Thyroid gland (tissue), 4 donors: ENCODE measurements at regions not wholly inside any gene's neighbourhood (a gene's known extent, or its start where the extent isn't known, plus 50 kb on each side); places are given as distances from the start of the nearest gene placed in this dataset.

Experiments
- DNase-seq, 2 donors: peaks; one replicate each; pipeline ENCODE4 v3.0.0-alpha.2; 2019
- H3K27ac ChIP-seq, 3 donors: fragments of 200-600 bp; sonication (generic); 1 replicate in 2 of 3; 2 replicates in 1 of 3; pipeline ENCODE4 v1.5.1; 2016 to 2019; ENCODE audit warnings: mild to moderate bottlenecking in 1 of 3, moderate library complexity in 1 of 3
- H3K27me3 ChIP-seq: fragments of 200-600 bp; sonication (generic); one replicate; pipeline ENCODE4 v1.5.1; 2019
- H3K36me3 ChIP-seq, 2 donors: fragments of 200-600 bp; sonication (generic); one replicate each; pipeline ENCODE4 v1.5.1; 2016 to 2019
- H3K4me1 ChIP-seq, 2 donors: fragments of 200-600 bp; sonication (generic); one replicate each; pipeline ENCODE4 v1.5.1; 2017 to 2019
- H3K4me3 ChIP-seq, 3 donors: fragments of 200-600 bp; sonication (generic); replicated peaks in 1 of 3; 1 replicate in 2 of 3; 2 replicates in 1 of 3; pipeline ENCODE4 v1.5.1; 2016; ENCODE audit warnings: mild to moderate bottlenecking in 1 of 3
- H3K9me3 ChIP-seq: fragments of 200-600 bp; sonication (generic); one replicate; pipeline ENCODE4 v1.5.1; 2017
- POLR2A ChIP-seq, 2 donors: fragments of 450-650 bp; IDR thresholded peaks; one replicate each; pipeline ENCODE4 v1.6.1; 2017; ENCODE audit warnings: antibody characterized with exemption in 2 of 2, mild to moderate bottlenecking in 2 of 2, moderate library complexity in 1 of 2
- WGBS, 2 donors: methylation state at CpG; one replicate each; pipeline ENCODE4 v1.1.5; 2017; 5-methylcytosine and 5-hydroxymethylcytosine counted together
- intact Hi-C: fragments of 100-400 bp; cut with DNase I; formaldehyde crosslinking; loops from one replicate; pipeline ENCODE4 v1.15.1; 2023
- TF ChIP-seq, protein P1 (sequence below), 6 experiments: fragments of 200-600 bp in 3 of 6; fragments of 450-650 bp in 3 of 6; sonication (generic) in 3 of 6; IDR thresholded peaks; one replicate each; pipeline ENCODE4 v1.5.1; 2016 to 2019; ENCODE audit warnings: antibody characterized with exemption in 6 of 6, mild to moderate bottlenecking in 2 of 6, inconsistent platforms in 1 of 6, moderate library complexity in 1 of 6

DNA sequence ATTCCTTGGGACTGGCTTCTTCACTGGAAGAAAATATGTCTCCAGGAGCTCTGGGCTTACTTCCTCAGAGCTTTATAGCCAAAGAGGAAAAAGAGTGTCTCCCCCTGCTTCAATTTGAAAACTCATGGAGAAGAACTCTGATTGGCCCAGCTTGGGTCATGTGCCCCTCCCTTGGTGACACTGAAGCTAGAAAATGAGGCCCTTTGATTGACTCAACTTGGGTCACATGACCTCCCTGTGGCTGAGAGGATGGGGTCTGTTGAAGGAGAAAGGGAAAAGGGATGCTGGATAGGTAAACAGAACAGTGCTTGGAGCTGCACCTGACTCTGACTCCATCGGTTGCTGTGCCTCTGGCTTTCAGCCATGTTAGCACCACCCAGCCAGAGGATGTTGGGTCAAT lies 70.6 kb upstream of the KSR1 start:
- intact Hi-C loops = no loop called here
- 89 to 90% methylated on average over 1 of the region's 1 CpG for WGBS, 2 donors
- Histone ChIP-seq H3K4me1 (peaks cover 10 to 19% of the 10 kb centered on the region in 2 donors), H3K4me3 (no peak overlapping the region), H3K27ac (no peak overlapping the region), H3K9me3 (no peaks in the 10 kb centered on the region), H3K27me3 (no peaks in the 10 kb centered on the region), H3K36me3 (no peaks in the 10 kb centered on the region)
- no peak for TF ChIP-seq POLR2A (IDR thresholded peaks at IDR 0.05)
- TF ChIP-seq, protein P1, sequence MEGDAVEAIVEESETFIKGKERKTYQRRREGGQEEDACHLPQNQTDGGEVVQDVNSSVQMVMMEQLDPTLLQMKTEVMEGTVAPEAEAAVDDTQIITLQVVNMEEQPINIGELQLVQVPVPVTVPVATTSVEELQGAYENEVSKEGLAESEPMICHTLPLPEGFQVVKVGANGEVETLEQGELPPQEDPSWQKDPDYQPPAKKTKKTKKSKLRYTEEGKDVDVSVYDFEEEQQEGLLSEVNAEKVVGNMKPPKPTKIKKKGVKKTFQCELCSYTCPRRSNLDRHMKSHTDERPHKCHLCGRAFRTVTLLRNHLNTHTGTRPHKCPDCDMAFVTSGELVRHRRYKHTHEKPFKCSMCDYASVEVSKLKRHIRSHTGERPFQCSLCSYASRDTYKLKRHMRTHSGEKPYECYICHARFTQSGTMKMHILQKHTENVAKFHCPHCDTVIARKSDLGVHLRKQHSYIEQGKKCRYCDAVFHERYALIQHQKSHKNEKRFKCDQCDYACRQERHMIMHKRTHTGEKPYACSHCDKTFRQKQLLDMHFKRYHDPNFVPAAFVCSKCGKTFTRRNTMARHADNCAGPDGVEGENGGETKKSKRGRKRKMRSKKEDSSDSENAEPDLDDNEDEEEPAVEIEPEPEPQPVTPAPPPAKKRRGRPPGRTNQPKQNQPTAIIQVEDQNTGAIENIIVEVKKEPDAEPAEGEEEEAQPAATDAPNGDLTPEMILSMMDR (IDR thresholded peaks at IDR 0.05) = no peak
- DNase-seq = no peak

DNA sequence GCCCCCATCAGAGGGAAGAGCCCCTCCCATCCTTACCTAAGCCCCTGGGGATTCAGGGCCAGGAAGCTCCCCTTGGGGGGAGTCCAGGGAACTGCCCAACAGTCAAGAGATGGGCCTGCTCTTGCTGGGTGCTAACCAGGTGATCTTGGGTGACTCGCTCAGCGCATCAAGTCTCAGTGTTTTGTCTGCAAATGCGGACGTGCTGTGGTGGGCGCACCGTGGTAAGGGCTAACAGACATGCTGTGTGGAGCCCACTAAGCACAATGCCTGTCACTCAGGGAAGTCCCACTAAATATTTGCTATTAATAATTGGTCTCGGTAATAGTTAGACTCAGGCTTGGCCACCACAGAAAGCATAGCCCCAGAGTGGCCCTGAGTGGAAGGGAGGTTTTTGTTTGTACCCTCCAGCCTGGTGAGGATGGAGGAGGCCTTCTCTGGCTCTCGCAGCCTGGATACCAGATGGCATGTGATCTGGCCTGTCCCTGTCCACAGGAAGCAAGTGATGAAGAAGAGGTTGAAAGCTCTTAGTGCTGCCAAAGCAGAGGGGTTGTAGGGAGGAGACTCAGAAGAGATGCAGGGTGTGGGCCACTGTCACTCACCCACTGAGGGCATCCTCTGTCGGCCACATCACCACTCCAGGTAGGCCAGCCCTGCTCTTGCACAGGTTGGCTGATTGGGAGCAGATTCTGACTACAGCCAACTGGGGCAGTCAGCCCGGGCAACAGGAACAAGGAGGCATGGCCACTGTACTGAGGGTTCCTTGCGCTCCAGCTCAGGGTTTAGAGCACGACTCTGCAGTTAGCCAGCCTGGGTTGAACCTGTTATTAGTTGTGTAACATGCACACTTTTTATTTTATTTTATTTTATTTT lies 69.8 kb upstream of the KSR1 start:
- Histone ChIP-seq H3K4me1 (peaks cover 9 to 13% of the 10 kb centered on the region in 2 donors), H3K9me3 (no peaks in the 10 kb centered on the region), H3K4me3 (no peak overlapping the region), H3K36me3 (no peaks in the 10 kb centered on the region), H3K27ac (no peak overlapping the region), H3K27me3 (no peaks in the 10 kb centered on the region)
- WGBS, 2 donors = 92 to 96% methylated on average over 12 of the region's 12 CpGs
- DNase-seq = no peak
- intact Hi-C loops = no loop called here
- TF ChIP-seq, protein P1 (IDR thresholded peaks at IDR 0.05) = no peak
- no peak for TF ChIP-seq POLR2A (IDR thresholded peaks at IDR 0.05)

DNA sequence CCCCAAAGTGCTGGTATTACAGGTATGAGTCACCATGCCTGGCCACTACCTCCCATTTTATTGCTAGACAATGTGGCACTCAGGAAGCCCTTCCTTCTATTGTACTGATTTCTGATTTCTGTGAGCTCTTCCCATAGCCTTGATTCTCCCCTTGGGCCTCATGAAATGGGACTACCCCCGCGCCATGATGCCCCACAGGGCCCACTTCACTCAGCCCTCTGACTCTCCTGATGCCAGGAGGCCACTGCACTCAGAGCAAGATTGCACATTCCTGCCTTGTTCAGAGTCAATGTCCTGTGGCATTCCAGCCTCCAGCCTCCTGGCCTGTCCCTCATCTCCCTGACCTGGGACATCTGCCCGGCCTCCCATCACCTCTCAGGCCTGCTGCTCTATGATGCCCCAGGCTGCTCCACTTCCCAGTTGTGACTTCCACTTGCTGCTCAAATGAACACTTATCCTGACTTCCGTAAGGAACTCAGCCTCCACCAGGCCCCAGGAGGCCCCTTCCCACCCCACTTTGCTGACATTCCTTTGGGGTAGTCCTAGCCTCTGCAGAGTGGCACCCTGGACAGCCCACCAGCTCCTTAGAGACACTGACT lies 66.6 kb upstream of the KSR1 start:
- H3K36me3 ChIP-seq = no peaks in the 10 kb centered on the region
- no peak for TF ChIP-seq POLR2A (IDR thresholded peaks at IDR 0.05)
- TF ChIP-seq, protein P1 (IDR thresholded peaks at IDR 0.05) = no peak
- H3K4me3 ChIP-seq = no peak overlapping the region
- H3K9me3 ChIP-seq = no peaks in the 10 kb centered on the region
- no peak for DNase-seq
- peaks cover 1 to 2% of the 10 kb centered on the region in 2 donors for H3K4me1 ChIP-seq
- H3K27me3 ChIP-seq = no peaks in the 10 kb centered on the region
- H3K27ac ChIP-seq = no peak overlapping the region
- 82 to 96% methylated on average over 4 of the region's 4 CpGs for WGBS, 2 donors
- intact Hi-C loops = no loop called here

DNA sequence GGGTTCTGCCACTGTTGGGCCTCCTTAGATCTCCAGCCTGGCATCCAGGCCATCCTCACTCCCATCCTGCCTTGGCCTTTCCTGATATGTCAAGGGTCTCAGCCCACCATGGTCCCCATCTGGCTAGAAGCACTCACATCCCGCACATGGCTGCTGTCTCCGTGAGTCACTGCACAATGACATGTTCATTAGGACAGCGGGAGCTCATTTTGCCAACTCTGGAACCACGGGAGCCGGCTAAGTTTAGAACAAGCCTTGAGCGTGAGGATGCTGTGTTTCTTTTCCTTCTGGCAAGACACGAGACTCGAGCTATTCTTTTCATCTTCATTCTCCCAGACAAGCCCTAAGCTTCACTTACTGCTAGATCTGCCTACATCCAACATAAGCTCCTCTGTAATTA lies 65.7 kb upstream of the KSR1 start:
- DNase-seq = no peak
- WGBS, 2 donors = 80 to 96% methylated on average over 8 of the region's 8 CpGs
- Histone ChIP-seq H3K9me3 (no peaks in the 10 kb centered on the region), H3K4me1 (no peaks in the 10 kb centered on the region), H3K36me3 (no peaks in the 10 kb centered on the region), H3K27ac (no peak overlapping the region), H3K27me3 (no peaks in the 10 kb centered on the region), H3K4me3 (no peak overlapping the region)
- TF ChIP-seq, protein P1 (IDR thresholded peaks at IDR 0.05) = no peak
- no peak for TF ChIP-seq POLR2A (IDR thresholded peaks at IDR 0.05)
- intact Hi-C loops = no loop called here

DNA sequence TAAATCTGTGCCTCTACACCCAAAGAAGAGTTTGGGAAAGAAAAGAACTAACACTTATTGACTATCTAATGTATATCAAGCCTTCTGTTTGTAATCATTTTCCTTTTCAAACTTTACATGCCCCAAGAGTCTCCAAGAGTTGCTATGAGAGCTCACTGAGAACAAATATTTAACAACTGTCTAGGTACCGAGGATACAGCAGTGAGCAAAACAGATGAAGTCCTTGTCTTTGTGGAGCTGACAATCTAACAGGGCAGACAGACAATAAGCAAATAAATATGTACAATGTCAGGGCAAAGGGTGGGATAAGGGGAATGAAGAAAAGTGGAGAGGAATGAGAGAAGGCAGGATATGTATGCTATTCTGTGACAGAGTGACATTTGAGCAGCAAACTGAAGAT lies 64.8 kb upstream of the KSR1 start:
- Histone ChIP-seq H3K27me3 (no peaks in the 10 kb centered on the region), H3K4me1 (peaks cover 0 to 2% of the 10 kb centered on the region in 2 donors), H3K4me3 (no peak overlapping the region), H3K27ac (no peak overlapping the region), H3K36me3 (no peaks in the 10 kb centered on the region), H3K9me3 (no peaks in the 10 kb centered on the region)
- intact Hi-C loops = no loop called here
- TF ChIP-seq, protein P1 (IDR thresholded peaks at IDR 0.05) = no peak
- TF ChIP-seq POLR2A (IDR thresholded peaks at IDR 0.05) = no peak
- DNase-seq = no peak
- 87 to 93% methylated on average over 1 of the region's 1 CpG for WGBS, 2 donors
